Fibroblast of lung (primary cell): ENCODE measurements at regions not wholly inside any gene's neighbourhood (a gene's known extent, or its start where the extent isn't known, plus 50 kb on each side); places are given as distances from the start of the nearest gene placed in this dataset.

Experiments
- CTCF ChIP-seq, 2 donors: IDR thresholded peaks in 1 of 2; conservative IDR thresholded peaks in 1 of 2; 1 replicate in 1 of 2; 2 replicates in 1 of 2; pipeline ENCODE4 v1.5.1; 2011 to 2012; ENCODE audit warnings: low read length in 2 of 2, control low read depth in 1 of 2, inconsistent platforms in 1 of 2, low read depth in 1 of 2, mild to moderate bottlenecking in 1 of 2
- EZH2 ChIP-seq: IDR thresholded peaks from 2 replicates; pipeline ENCODE4 v1.5.1; 2012; ENCODE audit warnings: low read length, control low read depth, mild to moderate bottlenecking; ENCODE audit errors: missing control alignments

GRCh38 chr18:67001052-67001451 lies 397.2 kb upstream of the CDH19 start:
- no peak for TF ChIP-seq CTCF (conservative IDR thresholded peaks at IDR 0.05 in 1 of 2, IDR thresholded peaks at IDR 0.05 in 1 of 2; ENCODE audit: low read depth in 1 of 2, low read length in 2 of 2)
- TF ChIP-seq EZH2: no peak
